ENCODE measurements at regions not wholly inside any gene's neighbourhood (a gene's known extent, or its start where the extent isn't known, plus 50 kb on each side); places are given as distances from the start of the nearest gene placed in this dataset.
"Not testable (repeated sequence)": the region's sequence is repeated elsewhere in the genome, so short reads cannot be mapped to it uniquely, and the experiment has no call there.

GRCh38 chr6:135658481-135658880, 160.9 kb upstream of the AHI1 start:
- no peak for DNase-seq

- DNase-seq: no peak
These were observed 161.4 kb upstream of the AHI1 start for GRCh38 chr6:135658916-135659315.

GRCh38 chr6:135664527-135664926, 167.0 kb upstream of the AHI1 start:
- no peak for DNase-seq

GRCh38 chr6:135665935-135666334, 168.4 kb upstream of the AHI1 start:
- DNase-seq: no peak

GRCh38 chr6:135667691-135668455, 170.3 kb upstream of the AHI1 start:
- peak; percentile 94 for DNase-seq

- no peak for DNase-seq
These were observed 174.7 kb upstream of the AHI1 start for GRCh38 chr6:135672256-135672655.

- no peak for DNase-seq
These were observed 176.2 kb upstream of the AHI1 start for GRCh38 chr6:135673501-135674309.

GRCh38 chr6:135675026-135675425, 176.5 kb upstream of the PDE7B start:
- no peak for DNase-seq

- peak; percentile 25 for DNase-seq
These were observed 175.6 kb upstream of the PDE7B start for GRCh38 chr6:135675862-135676261.

GRCh38 chr6:135680964-135681913, 170.3 kb upstream of the PDE7B start:
- peak; percentile 66 for DNase-seq

GRCh38 chr6:135686784-135687301, 164.7 kb upstream of the PDE7B start:
- no peak for DNase-seq

- DNase-seq: not testable (repeated sequence)
These were observed 163.0 kb upstream of the PDE7B start for GRCh38 chr6:135688476-135688875.

- DNase-seq: no peak
These were observed 159.1 kb upstream of the PDE7B start for GRCh38 chr6:135692426-135692825.

GRCh38 chr6:135693811-135694370, 157.6 kb upstream of the PDE7B start:
- no peak for DNase-seq

GRCh38 chr6:135699705-135700104, 151.8 kb upstream of the PDE7B start:
- no peak for DNase-seq

GRCh38 chr6:135701426-135701825, 150.1 kb upstream of the PDE7B start:
- DNase-seq: no peak

- DNase-seq: no peak
These were observed 148.5 kb upstream of the PDE7B start for GRCh38 chr6:135703007-135703406.

GRCh38 chr6:135703621-135704020, 147.9 kb upstream of the PDE7B start:
- DNase-seq: no peak

- DNase-seq: no peak
These were observed 144.1 kb upstream of the PDE7B start for GRCh38 chr6:135707426-135707825.

GRCh38 chr6:135710042-135710441, 141.5 kb upstream of the PDE7B start:
- DNase-seq: no peak

- no peak for DNase-seq
These were observed 129.3 kb upstream of the PDE7B start for GRCh38 chr6:135722190-135722589.

- DNase-seq: no peak
These were observed 128.8 kb upstream of the PDE7B start for GRCh38 chr6:135722679-135723078.

GRCh38 chr6:135728589-135728988, 122.9 kb upstream of the PDE7B start:
- no peak for DNase-seq

All from NCI-H1092 treated with DMSO at 0.1 percent for 48 hours (cell line).